Activated CD8-positive, alpha-beta memory T cell treated with anti-CD3 and anti-CD28 coated beads, Interleukin-2, amount 10 ng/mL, durations not matched to agents 7 days and 5 days (primary cell): ENCODE measurements at regions not wholly inside any gene's neighbourhood (a gene's known extent, or its start where the extent isn't known, plus 50 kb on each side); places are given as distances from the start of the nearest gene placed in this dataset.

Source experiments
- ATAC-seq: fragments of 150-1000 bp; cut with Tn5 transposase; one replicate; pipeline ENCODE4 v1.10.0; 2021; ENCODE audit warnings: moderate library complexity
- CTCF ChIA-PET: fragments of 350-600 bp; sonication (Branson Sonifier 250); formaldehyde crosslinking; loops from one replicate; lab custom pipeline; 2021; ENCODE audit warnings: antibody characterized with exemption; lab: Charles Lee
- DNase-seq: peaks from one replicate; pipeline ENCODE4 v3.0.0-alpha.2; 2020
- H3K27ac Mint-ChIP-seq: one replicate; pipeline ENCODE4 v1.8.0; 2021; ENCODE audit warnings: mild to moderate bottlenecking, mixed read lengths
- H3K27me3 Mint-ChIP-seq: one replicate; pipeline ENCODE4 v1.8.0; 2021; ENCODE audit warnings: mixed read lengths
- H3K36me3 Mint-ChIP-seq: one replicate; pipeline ENCODE4 v1.8.0; 2021; ENCODE audit warnings: mild to moderate bottlenecking, mixed read lengths
- H3K4me1 Mint-ChIP-seq: one replicate; pipeline ENCODE4 v1.8.0; 2021; ENCODE audit warnings: mixed read lengths
- H3K4me3 Mint-ChIP-seq: one replicate; pipeline ENCODE4 v1.8.0; 2021; ENCODE audit warnings: mild to moderate bottlenecking, moderate library complexity, mixed read lengths
- H3K9me3 Mint-ChIP-seq: one replicate; pipeline ENCODE4 v1.8.0; 2022; ENCODE audit warnings: low read depth, mixed read lengths

GRCh38 chr3:146967783-146968182 lies 362.6 kb upstream of the PLSCR5 start:
- peaks cover 4% of the 10 kb centered on the region for H3K9me3 Mint-ChIP-seq
- no peaks in the 10 kb centered on the region for H3K4me1 Mint-ChIP-seq
- no peaks in the 10 kb centered on the region for H3K36me3 Mint-ChIP-seq
- CTCF ChIA-PET, result no interaction called here
- no peak for ATAC-seq
- no peak overlapping the region for H3K27ac Mint-ChIP-seq
- no peak for DNase-seq
- no peaks in the 10 kb centered on the region for H3K27me3 Mint-ChIP-seq
- no peak overlapping the region for H3K4me3 Mint-ChIP-seq

GRCh38 chr3:146966124-146966523 lies 361.0 kb upstream of the PLSCR5 start:
- H3K27me3 Mint-ChIP-seq, result no peaks in the 10 kb centered on the region
- ATAC-seq (no peak), DNase-seq (no peak)
- CTCF ChIA-PET, result no interaction called here
- no peak overlapping the region for H3K27ac Mint-ChIP-seq
- H3K4me3 Mint-ChIP-seq, result no peak overlapping the region
- no peaks in the 10 kb centered on the region for H3K36me3 Mint-ChIP-seq
- H3K4me1 Mint-ChIP-seq, result no peaks in the 10 kb centered on the region
- peaks cover 4% of the 10 kb centered on the region for H3K9me3 Mint-ChIP-seq

DNA sequence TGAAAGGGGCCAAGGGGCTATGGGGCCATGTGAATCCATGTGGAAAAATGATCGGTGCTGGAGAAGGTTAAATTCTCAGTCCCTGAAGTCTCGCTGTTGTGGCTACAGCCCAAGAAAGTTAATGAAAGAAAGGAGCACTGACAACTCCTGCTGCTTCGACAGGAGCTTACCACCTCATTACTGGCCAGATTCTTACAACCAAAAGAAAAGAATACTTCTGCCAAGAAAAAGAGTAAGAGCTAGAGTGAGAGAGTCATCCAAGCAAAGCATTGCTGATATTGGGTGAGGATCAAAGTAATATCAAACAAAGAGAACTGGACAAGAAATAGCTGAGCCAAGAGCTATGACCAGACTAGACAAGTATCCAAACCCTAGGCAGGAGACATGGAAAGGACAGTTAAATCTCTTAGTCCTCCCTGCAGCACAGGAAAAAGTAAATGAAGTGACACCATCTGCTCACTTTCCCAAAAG lies 348.4 kb upstream of the PLSCR5 start:
- Mint-ChIP-seq H3K4me1 (no peaks in the 10 kb centered on the region), H3K27me3 (no peaks in the 10 kb centered on the region), H3K4me3 (no peak overlapping the region), H3K9me3 (no peaks in the 10 kb centered on the region), H3K27ac (no peak overlapping the region), H3K36me3 (no peaks in the 10 kb centered on the region)
- DNase-seq, result no peak
- CTCF ChIA-PET, result no interaction called here
- ATAC-seq, result no peak

DNA sequence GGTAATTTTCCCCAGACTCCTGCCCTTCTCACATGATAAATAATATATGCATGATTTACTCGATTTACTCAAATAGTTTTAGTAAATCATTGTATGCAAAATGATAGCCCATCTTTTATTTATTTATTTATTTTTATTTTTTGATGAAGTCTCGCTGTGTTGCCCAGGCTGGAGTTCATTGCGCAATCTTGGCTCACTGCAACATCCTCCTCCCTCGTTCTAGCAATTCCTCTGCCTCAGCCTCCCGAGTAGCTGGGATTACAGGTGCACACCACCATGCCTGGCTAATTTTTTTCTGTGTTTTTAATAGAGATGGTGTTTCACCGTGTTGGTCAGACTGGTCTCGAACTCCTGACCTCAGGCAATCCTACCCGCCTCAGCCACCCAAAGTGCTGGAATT lies 343.8 kb upstream of the PLSCR5 start:
- CTCF ChIA-PET, result no interaction called here
- no peaks in the 10 kb centered on the region for H3K27me3 Mint-ChIP-seq
- no peak overlapping the region for H3K4me3 Mint-ChIP-seq
- no peak for DNase-seq
- H3K9me3 Mint-ChIP-seq, result peaks cover 2% of the 10 kb centered on the region
- no peak overlapping the region for H3K27ac Mint-ChIP-seq
- no peaks in the 10 kb centered on the region for H3K4me1 Mint-ChIP-seq
- no peaks in the 10 kb centered on the region for H3K36me3 Mint-ChIP-seq
- ATAC-seq, result no peak

- no peak overlapping the region for H3K4me3 Mint-ChIP-seq
Observed at GRCh38 chr3:146948186-146948585, 343.0 kb upstream of the PLSCR5 start.

DNA sequence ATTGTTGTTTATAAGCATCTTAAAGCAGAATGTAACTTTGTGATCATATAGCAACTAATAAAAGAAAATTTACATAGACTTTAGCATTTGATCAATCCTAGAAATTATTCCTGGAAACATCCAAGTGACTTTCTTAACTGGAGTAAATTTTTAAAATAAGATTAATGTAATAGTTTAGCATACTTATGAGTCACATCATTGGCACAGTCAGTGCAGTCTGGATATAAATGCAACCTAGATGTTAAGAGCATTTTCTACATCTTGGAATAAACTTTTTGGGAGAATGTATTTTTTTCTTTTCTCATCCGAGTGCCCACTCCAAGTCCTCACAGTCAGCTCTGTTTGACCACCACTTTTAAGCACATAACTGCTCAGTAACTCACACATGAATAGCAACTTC lies 324.6 kb upstream of the PLSCR5 start:
- Mint-ChIP-seq H3K4me3 (no peak overlapping the region), H3K36me3 (no peaks in the 10 kb centered on the region), H3K27ac (no peak overlapping the region), H3K9me3 (peaks cover 2% of the 10 kb centered on the region), H3K27me3 (no peaks in the 10 kb centered on the region), H3K4me1 (no peaks in the 10 kb centered on the region)
- ATAC-seq, result no peak
- DNase-seq, result no peak
- CTCF ChIA-PET, result no interaction called here

More at GRCh38 chr3:146948186-146948585, 343.0 kb upstream of the PLSCR5 start:
- no peak overlapping the region for H3K27ac Mint-ChIP-seq
- ATAC-seq (no peak), DNase-seq (no peak)
- no peaks in the 10 kb centered on the region for H3K27me3 Mint-ChIP-seq
- H3K4me1 Mint-ChIP-seq, result no peaks in the 10 kb centered on the region
- peaks cover 2% of the 10 kb centered on the region for H3K9me3 Mint-ChIP-seq
- CTCF ChIA-PET, result no interaction called here
- H3K36me3 Mint-ChIP-seq, result no peaks in the 10 kb centered on the region

DNA sequence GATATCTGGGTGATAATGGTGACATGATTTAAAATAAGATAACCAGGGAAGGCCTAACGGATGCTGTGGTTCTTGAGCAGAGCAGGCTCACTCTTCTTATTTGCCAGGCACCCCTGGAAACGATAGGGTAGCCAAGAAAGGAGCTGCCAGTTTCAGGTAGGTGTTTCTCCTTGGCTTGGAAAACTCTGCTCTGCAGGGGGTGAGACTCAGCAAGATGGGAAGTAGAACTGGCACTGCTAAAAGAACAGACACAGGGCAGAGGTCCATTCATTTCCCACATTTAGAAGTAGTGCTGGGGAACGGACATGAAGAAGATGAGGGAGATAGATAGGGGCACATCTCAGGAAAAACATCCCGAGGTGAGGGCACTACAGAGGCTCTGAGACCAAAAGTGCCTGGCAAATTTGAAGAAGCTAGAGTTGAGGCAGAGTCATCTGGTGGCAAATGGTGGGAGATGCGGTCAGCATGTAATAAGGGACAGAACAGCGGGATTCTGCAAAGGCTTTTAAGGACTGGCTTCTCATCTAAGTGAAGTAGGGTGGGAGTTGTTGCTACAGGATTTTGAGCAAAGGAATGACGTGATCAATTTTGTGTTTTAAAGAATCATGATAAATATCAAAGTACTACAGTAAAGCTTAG lies 323.4 kb upstream of the PLSCR5 start:
- no peak overlapping the region for H3K27ac Mint-ChIP-seq
- no peaks in the 10 kb centered on the region for H3K27me3 Mint-ChIP-seq
- no peak for DNase-seq
- ATAC-seq, result no peak
- H3K36me3 Mint-ChIP-seq, result no peaks in the 10 kb centered on the region
- H3K4me1 Mint-ChIP-seq, result no peaks in the 10 kb centered on the region
- CTCF ChIA-PET, result no interaction called here
- no peak overlapping the region for H3K4me3 Mint-ChIP-seq
- H3K9me3 Mint-ChIP-seq, result peaks cover 2% of the 10 kb centered on the region

- peaks cover 3% of the 10 kb centered on the region for H3K9me3 Mint-ChIP-seq
- no peaks in the 10 kb centered on the region for H3K27me3 Mint-ChIP-seq
- no peak overlapping the region for H3K27ac Mint-ChIP-seq
- ATAC-seq, result no peak
- no peak overlapping the region for H3K4me3 Mint-ChIP-seq
- no peaks in the 10 kb centered on the region for H3K4me1 Mint-ChIP-seq
- CTCF ChIA-PET, result no interaction called here
- H3K36me3 Mint-ChIP-seq, result no peaks in the 10 kb centered on the region
- no peak for DNase-seq
Observed at GRCh38 chr3:146921693-146922092, 316.5 kb upstream of the PLSCR5 start.

DNA sequence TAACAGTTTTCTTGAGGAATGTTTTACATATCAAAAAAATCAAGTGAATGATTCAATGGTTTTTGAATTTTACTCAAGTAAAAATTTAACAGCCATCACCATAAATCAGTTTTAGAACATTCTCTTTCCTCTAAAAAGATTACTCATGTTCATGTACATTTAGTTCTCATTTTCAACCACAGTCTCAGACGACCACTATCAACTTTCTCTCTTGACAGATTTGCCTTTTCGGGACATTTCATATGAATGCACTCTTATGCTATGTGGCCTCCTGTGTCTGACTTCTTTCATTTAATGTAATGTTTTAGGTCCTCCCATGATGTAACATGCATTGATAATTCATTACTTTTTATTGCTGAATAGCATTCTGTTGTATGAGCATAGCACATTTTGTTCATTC lies 309.3 kb upstream of the PLSCR5 start:
- H3K27ac Mint-ChIP-seq, result no peak overlapping the region
- no peaks in the 10 kb centered on the region for H3K36me3 Mint-ChIP-seq
- CTCF ChIA-PET, result no interaction called here
- peaks cover 4% of the 10 kb centered on the region for H3K9me3 Mint-ChIP-seq
- no peaks in the 10 kb centered on the region for H3K4me1 Mint-ChIP-seq
- no peaks in the 10 kb centered on the region for H3K27me3 Mint-ChIP-seq
- ATAC-seq (no peak), DNase-seq (no peak)
- H3K4me3 Mint-ChIP-seq, result no peak overlapping the region

- Mint-ChIP-seq H3K27me3 (no peaks in the 10 kb centered on the region), H3K36me3 (no peaks in the 10 kb centered on the region), H3K9me3 (peaks cover 4% of the 10 kb centered on the region), H3K4me3 (no peak overlapping the region), H3K27ac (no peak overlapping the region), H3K4me1 (no peaks in the 10 kb centered on the region)
- DNase-seq (no peak), ATAC-seq (no peak)
- CTCF ChIA-PET, result no interaction called here
Observed at GRCh38 chr3:146912241-146913015, 307.3 kb upstream of the PLSCR5 start.

GRCh38 chr3:146903927-146904326 lies 298.8 kb upstream of the PLSCR5 start:
- Mint-ChIP-seq H3K36me3 (no peaks in the 10 kb centered on the region), H3K4me3 (no peak overlapping the region), H3K27ac (no peak overlapping the region), H3K9me3 (peaks cover 2% of the 10 kb centered on the region), H3K4me1 (no peaks in the 10 kb centered on the region), H3K27me3 (no peaks in the 10 kb centered on the region)
- CTCF ChIA-PET, result no interaction called here
- DNase-seq, result no peak
- no peak for ATAC-seq

- no peaks in the 10 kb centered on the region for H3K4me1 Mint-ChIP-seq
- no peaks in the 10 kb centered on the region for H3K36me3 Mint-ChIP-seq
- DNase-seq (no peak), ATAC-seq (no peak)
- no peaks in the 10 kb centered on the region for H3K27me3 Mint-ChIP-seq
- H3K9me3 Mint-ChIP-seq, result peaks cover 6% of the 10 kb centered on the region
- CTCF ChIA-PET, result no interaction called here
- H3K4me3 Mint-ChIP-seq, result no peak overlapping the region
- no peak overlapping the region for H3K27ac Mint-ChIP-seq
Observed at GRCh38 chr3:146899171-146899570, 294.0 kb upstream of the PLSCR5 start.

GRCh38 chr3:146896711-146897110 lies 291.6 kb upstream of the PLSCR5 start:
- Mint-ChIP-seq H3K4me1 (no peaks in the 10 kb centered on the region), H3K4me3 (no peak overlapping the region), H3K36me3 (no peaks in the 10 kb centered on the region), H3K9me3 (peaks cover 4% of the 10 kb centered on the region), H3K27me3 (no peaks in the 10 kb centered on the region), H3K27ac (no peak overlapping the region)
- DNase-seq (no peak), ATAC-seq (no peak)
- CTCF ChIA-PET, result no interaction called here

GRCh38 chr3:146895026-146895749 lies 290.0 kb upstream of the PLSCR5 start:
- H3K4me3 Mint-ChIP-seq, result no peak overlapping the region
- H3K9me3 Mint-ChIP-seq, result peaks cover 4% of the 10 kb centered on the region
- CTCF ChIA-PET, result no interaction called here
- no peak for DNase-seq
- no peak overlapping the region for H3K27ac Mint-ChIP-seq
- no peak for ATAC-seq
- no peaks in the 10 kb centered on the region for H3K36me3 Mint-ChIP-seq
- no peaks in the 10 kb centered on the region for H3K27me3 Mint-ChIP-seq
- H3K4me1 Mint-ChIP-seq, result no peaks in the 10 kb centered on the region
